ENCODE measurements at regions not wholly inside any gene's neighbourhood (a gene's known extent, or its start where the extent isn't known, plus 50 kb on each side); places are given as distances from the start of the nearest gene placed in this dataset.

GRCh38 chr4:30939069-30939468 lies 218.9 kb downstream of the PCDH7 start:
- no peak for DNase-seq (ENCODE audit: low read depth in 2 of 2)

GRCh38 chr4:30939684-30940083 lies 219.5 kb downstream of the PCDH7 start:
- DNase-seq (ENCODE audit: low read depth in 2 of 2), result no peak

GRCh38 chr4:30941641-30942040 lies 221.5 kb downstream of the PCDH7 start:
- DNase-seq (ENCODE audit: low read depth in 2 of 2), result no peak

- DNase-seq (ENCODE audit: low read depth in 2 of 2), result no peak
These were observed 223.2 kb downstream of the PCDH7 start for GRCh38 chr4:30943356-30943755.

GRCh38 chr4:30945586-30945985 lies 225.4 kb downstream of the PCDH7 start:
- DNase-seq (ENCODE audit: low read depth in 2 of 2), result no peak

GRCh38 chr4:30946288-30946687 lies 226.1 kb downstream of the PCDH7 start:
- no peak for DNase-seq (ENCODE audit: low read depth in 2 of 2)

- no peak for DNase-seq (ENCODE audit: low read depth in 2 of 2)
These were observed 228.5 kb downstream of the PCDH7 start for GRCh38 chr4:30948653-30949052.

DNA sequence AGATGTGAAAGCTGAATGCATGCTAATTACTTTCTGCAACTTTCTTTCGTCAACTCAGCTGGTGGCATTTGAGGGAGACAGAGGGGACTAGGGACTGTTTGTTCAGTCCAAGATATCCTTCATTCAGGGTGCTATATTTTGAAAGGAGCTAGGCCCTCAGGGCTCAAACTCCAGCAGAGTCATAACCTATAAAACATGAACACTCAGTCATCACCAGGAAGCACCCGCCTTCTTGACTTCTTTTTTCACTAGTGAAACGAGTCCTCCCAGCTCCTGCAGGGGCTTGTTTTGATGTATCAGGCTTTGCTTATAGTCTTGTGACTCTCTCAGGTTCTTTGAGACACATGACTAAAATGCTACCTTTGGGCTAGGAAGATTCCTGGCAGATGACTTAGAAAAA lies 230.6 kb downstream of the PCDH7 start:
- no peak for DNase-seq (ENCODE audit: low read depth in 2 of 2)

GRCh38 chr4:30952526-30953219 lies 232.5 kb downstream of the PCDH7 start:
- DNase-seq (ENCODE audit: low read depth in 2 of 2), result no peak

- DNase-seq (ENCODE audit: low read depth in 2 of 2), result no peak
These were observed 233.6 kb downstream of the PCDH7 start for GRCh38 chr4:30953799-30954198.

- no peak for DNase-seq (ENCODE audit: low read depth in 2 of 2)
These were observed 236.7 kb downstream of the PCDH7 start for GRCh38 chr4:30956916-30957315.

DNA sequence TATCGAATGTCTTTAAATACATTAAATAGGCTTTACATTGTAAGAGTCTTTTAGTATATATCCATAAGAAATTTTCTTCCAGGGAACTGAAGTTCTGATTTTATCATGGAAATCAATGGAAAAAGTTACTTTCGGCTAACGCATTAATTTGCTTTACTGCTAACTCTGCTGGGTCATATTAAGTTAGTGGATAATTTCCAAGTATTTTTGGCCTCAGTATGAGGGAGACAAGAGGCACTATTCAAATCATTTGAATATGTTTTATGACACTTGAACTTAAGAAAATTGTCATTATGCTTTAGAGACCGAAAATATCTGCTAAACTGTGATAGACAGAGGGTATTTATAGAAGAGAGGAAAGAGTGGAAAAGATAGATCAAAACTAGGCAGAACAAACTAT lies 237.5 kb downstream of the PCDH7 start:
- no peak for DNase-seq (ENCODE audit: low read depth in 2 of 2)

- DNase-seq (ENCODE audit: low read depth in 2 of 2), result no peak
These were observed 239.8 kb downstream of the PCDH7 start for GRCh38 chr4:30959781-30960485.

- peak in 1 of 2 experiments; percentile 5 for DNase-seq (ENCODE audit: low read depth in 2 of 2)
These were observed 242.8 kb downstream of the PCDH7 start for GRCh38 chr4:30962939-30963338.

DNA sequence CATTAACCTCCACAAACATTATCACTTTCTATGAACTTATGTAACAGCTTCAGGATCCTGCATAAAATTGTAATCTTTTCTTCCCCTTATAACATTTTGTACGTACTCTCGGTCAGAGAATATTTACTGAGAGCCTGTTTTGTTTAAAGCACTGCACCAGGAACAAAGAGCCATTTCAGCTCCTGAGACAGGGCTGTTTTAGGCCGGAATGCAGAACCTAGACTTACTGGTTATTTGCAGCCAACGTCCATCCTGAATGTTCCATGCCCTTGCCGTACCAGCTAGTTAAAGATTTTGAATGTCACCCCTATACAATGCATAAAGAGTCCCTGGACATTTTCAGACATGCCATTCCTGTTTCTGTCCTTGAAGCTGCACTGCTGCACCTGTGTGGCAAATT lies 248.8 kb downstream of the PCDH7 start:
- no peak for DNase-seq (ENCODE audit: low read depth in 2 of 2)

DNA sequence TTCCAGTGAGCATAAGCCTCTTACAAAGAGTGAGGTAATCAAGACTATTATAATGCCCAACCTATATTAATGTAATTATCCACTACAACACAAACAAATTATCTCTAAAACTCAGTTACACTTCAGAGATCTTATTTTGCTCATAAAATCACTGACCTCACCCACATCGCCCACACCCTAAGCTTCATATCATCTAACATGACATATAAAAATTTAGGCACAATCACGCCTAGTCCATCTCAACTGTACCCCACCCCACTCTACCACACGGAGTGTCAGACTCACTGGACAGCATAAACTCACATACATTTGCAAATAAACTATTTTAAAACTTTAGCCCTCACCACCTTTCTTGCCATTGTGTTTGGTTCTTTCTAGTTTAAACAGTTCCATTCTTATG lies 252.4 kb downstream of the PCDH7 start:
- DNase-seq (ENCODE audit: low read depth in 2 of 2), result no peak

GRCh38 chr4:30973993-30974392 lies 253.8 kb downstream of the PCDH7 start:
- DNase-seq (ENCODE audit: low read depth in 2 of 2), result no peak

- DNase-seq (ENCODE audit: low read depth in 2 of 2), result no peak
These were observed 259.2 kb downstream of the PCDH7 start for GRCh38 chr4:30979402-30979801.

GRCh38 chr4:30989508-30989907 lies 269.3 kb downstream of the PCDH7 start:
- DNase-seq (ENCODE audit: low read depth in 2 of 2), result no peak

DNA sequence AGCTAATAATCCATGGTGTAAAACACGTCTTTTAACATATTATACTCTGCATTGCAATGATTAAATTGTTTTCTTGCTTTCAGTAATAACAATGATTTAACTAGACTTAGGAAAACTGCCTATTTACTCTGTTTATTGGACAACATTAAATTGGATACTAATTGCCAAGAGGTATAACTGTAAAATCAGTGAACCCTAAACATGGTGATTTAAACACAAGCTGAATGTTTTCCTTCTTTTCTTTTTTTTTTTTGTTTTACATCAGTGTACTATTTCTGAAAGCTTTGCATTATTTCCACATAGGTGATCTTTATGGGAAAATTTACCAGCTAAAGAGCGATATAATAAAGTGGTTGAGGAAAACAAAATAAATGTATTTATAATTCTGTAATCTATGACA lies 276.7 kb downstream of the PCDH7 start:
- no peak for DNase-seq (ENCODE audit: low read depth in 2 of 2)

- no peak for DNase-seq (ENCODE audit: low read depth in 2 of 2)
These were observed 284.9 kb downstream of the PCDH7 start for GRCh38 chr4:31005037-31005436.

DNA sequence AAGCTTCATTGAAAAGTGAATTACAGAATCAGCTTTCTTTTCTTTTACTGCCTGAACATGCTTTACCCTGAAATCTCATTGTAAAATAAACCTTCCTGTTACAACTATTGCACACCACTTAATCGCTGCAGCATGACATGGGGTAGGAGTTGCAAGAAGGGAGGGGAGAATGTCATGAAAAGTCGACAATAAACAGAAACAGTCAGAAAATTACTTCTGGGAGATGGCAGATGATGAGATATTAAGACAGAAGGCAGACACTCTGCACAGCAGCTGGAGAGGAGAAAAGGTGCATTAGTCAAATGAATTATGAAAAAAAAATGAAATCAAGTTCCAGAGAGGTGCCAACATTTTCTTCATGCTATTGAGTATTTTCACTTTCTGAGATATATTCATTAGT lies 287.7 kb downstream of the PCDH7 start:
- DNase-seq (ENCODE audit: low read depth in 2 of 2), result no peak

GRCh38 chr4:31009926-31010325 lies 289.8 kb downstream of the PCDH7 start:
- DNase-seq (ENCODE audit: low read depth in 2 of 2), result peak in 1 of 2 experiments; percentile 1

- DNase-seq (ENCODE audit: low read depth in 2 of 2), result no peak
These were observed 295.0 kb downstream of the PCDH7 start for GRCh38 chr4:31015123-31015522.

All from fibroblast of skin of left biceps (primary cell).